ENCODE measurements at regions not wholly inside any gene's neighbourhood (a gene's known extent, or its start where the extent isn't known, plus 50 kb on each side); places are given as distances from the start of the nearest gene placed in this dataset.

- no peak for TF ChIP-seq CTCF (IDR thresholded peaks at IDR 0.05; ENCODE audit: insufficient read depth, low read length, poor library complexity, severe bottlenecking)
- Histone ChIP-seq H3K27me3 (ENCODE audit: control insufficient read depth, insufficient read depth, low read length) (no peaks in the 10 kb centered on the region), H3K4me3 (ENCODE audit: low read depth, low read length) (no peak overlapping the region), H3K36me3 (ENCODE audit: control insufficient read depth, insufficient read depth, low read length) (no peaks in the 10 kb centered on the region)
- DNase-seq (ENCODE audit: low read depth) = no peak
Observed at GRCh38 chrX:134716620-134717012, 58.3 kb upstream of the PLAC1 start.

- H3K27me3 ChIP-seq (ENCODE audit: control insufficient read depth, insufficient read depth, low read length) = no peaks in the 10 kb centered on the region
- no peak for DNase-seq (ENCODE audit: low read depth)
- TF ChIP-seq CTCF (IDR thresholded peaks at IDR 0.05; ENCODE audit: insufficient read depth, low read length, poor library complexity, severe bottlenecking) = no peak
Observed at GRCh38 chrX:134715930-134716619, 57.8 kb upstream of the PLAC1 start.

GRCh38 chrX:134714633-134715110 lies 56.4 kb upstream of the PLAC1 start:
- TF ChIP-seq CTCF (IDR thresholded peaks at IDR 0.05; ENCODE audit: insufficient read depth, low read length, poor library complexity, severe bottlenecking) = no peak
- DNase-seq (ENCODE audit: low read depth) = no peak
- no peaks in the 10 kb centered on the region for H3K27me3 ChIP-seq (ENCODE audit: control insufficient read depth, insufficient read depth, low read length)
- H3K36me3 ChIP-seq (ENCODE audit: control insufficient read depth, insufficient read depth, low read length) = no peaks in the 10 kb centered on the region
- no peak overlapping the region for H3K4me3 ChIP-seq (ENCODE audit: low read depth, low read length)

More at GRCh38 chrX:134715930-134716619, 57.8 kb upstream of the PLAC1 start:
- H3K4me3 ChIP-seq (ENCODE audit: low read depth, low read length) = no peak overlapping the region
- H3K36me3 ChIP-seq (ENCODE audit: control insufficient read depth, insufficient read depth, low read length) = no peaks in the 10 kb centered on the region

DNA sequence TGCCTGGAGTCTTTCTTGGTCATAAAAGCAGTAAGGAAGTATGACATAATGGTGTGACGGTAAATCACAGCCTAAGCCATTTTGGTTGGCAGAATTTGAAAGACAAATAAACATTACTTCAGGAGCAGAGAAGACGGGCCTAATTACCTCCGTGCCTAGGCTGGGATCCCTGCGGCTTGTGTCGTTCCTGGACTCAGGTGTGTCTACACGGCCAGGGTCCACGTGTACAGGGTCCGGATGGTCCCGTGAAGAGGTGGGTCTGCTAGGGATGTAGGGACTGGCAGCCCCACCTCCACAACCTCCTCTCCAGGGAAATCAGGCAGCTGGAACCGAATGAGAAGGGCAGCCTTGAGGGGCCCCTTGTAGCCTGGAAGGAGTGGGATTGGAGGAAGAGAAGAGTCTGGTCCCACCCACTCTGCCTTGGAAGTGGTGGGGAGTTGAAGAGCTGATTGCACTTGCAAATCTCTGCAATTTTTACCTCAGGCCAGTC lies 55.4 kb upstream of the PLAC1 start:
- DNase-seq (ENCODE audit: low read depth) = no peak
- H3K27me3 ChIP-seq (ENCODE audit: control insufficient read depth, insufficient read depth, low read length) = no peaks in the 10 kb centered on the region

GRCh38 chrX:134712272-134712671 lies 54.0 kb upstream of the PLAC1 start:
- DNase-seq (ENCODE audit: low read depth) = no peak
- no peaks in the 10 kb centered on the region for H3K36me3 ChIP-seq (ENCODE audit: control insufficient read depth, insufficient read depth, low read length)
- no peak for TF ChIP-seq CTCF (IDR thresholded peaks at IDR 0.05; ENCODE audit: insufficient read depth, low read length, poor library complexity, severe bottlenecking)

More for the DNA sequence above, 55.4 kb upstream of the PLAC1 start:
- no peaks in the 10 kb centered on the region for H3K36me3 ChIP-seq (ENCODE audit: control insufficient read depth, insufficient read depth, low read length)
- no peak for TF ChIP-seq CTCF (IDR thresholded peaks at IDR 0.05; ENCODE audit: insufficient read depth, low read length, poor library complexity, severe bottlenecking)
- no peak overlapping the region for H3K4me3 ChIP-seq (ENCODE audit: low read depth, low read length)

More at GRCh38 chrX:134712272-134712671, 54.0 kb upstream of the PLAC1 start:
- H3K27me3 ChIP-seq (ENCODE audit: control insufficient read depth, insufficient read depth, low read length) = no peaks in the 10 kb centered on the region
- no peak overlapping the region for H3K4me3 ChIP-seq (ENCODE audit: low read depth, low read length)

All from kidney epithelial cell (primary cell).